ENCODE measurements at regions not wholly inside any gene's neighbourhood (a gene's known extent, or its start where the extent isn't known, plus 50 kb on each side); places are given as distances from the start of the nearest gene placed in this dataset.

DNA sequence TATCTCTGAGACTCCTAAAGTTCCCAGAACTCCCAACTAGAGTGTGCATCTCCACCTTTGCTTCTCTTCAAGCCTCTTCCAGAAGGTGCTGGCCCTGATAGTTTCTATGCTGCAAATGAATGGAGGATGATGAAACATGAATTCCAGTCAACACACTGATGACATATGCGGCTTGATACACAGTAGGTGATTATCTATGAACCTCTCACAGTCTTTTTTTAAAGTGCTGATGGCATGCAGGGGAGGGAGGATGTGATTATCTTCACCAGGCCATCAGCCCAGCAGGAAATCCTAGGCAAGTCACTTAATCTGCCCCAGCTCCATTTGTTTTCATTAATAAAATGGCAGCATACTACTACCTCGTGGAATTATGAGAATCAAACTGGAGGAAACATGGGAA lies 548.5 kb downstream of the SOX6 start:
- TF ChIP-seq, protein P1, sequence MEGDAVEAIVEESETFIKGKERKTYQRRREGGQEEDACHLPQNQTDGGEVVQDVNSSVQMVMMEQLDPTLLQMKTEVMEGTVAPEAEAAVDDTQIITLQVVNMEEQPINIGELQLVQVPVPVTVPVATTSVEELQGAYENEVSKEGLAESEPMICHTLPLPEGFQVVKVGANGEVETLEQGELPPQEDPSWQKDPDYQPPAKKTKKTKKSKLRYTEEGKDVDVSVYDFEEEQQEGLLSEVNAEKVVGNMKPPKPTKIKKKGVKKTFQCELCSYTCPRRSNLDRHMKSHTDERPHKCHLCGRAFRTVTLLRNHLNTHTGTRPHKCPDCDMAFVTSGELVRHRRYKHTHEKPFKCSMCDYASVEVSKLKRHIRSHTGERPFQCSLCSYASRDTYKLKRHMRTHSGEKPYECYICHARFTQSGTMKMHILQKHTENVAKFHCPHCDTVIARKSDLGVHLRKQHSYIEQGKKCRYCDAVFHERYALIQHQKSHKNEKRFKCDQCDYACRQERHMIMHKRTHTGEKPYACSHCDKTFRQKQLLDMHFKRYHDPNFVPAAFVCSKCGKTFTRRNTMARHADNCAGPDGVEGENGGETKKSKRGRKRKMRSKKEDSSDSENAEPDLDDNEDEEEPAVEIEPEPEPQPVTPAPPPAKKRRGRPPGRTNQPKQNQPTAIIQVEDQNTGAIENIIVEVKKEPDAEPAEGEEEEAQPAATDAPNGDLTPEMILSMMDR (IDR thresholded peaks at IDR 0.05), result no peak
- TF ChIP-seq POLR2A (IDR thresholded peaks at IDR 0.05), result no peak
- TF ChIP-seq POLR2AphosphoS5 (IDR thresholded peaks at IDR 0.05), result no peak

Data from breast epithelium (tissue), 3 donors.